Posterior cingulate gyrus (tissue), 11 donors: ENCODE measurements at regions not wholly inside any gene's neighbourhood (a gene's known extent, or its start where the extent isn't known, plus 50 kb on each side); places are given as distances from the start of the nearest gene placed in this dataset.

Experiments
- DNase-seq, 10 donors: peaks; one replicate each; pipeline versions ENCODE4 v3.0.0 to v3.0.0-alpha.2; 2020 to 2021; ENCODE audit warnings: mixed read lengths in 3 of 10
- intact Hi-C: fragments of 100-400 bp; cut with DNase I; formaldehyde crosslinking; loops from one replicate; pipeline ENCODE4 v1.15.1; 2023

- intact Hi-C loops: no loop called here
- DNase-seq: no peak
These were observed 419.6 kb upstream of the NPVF start for GRCh38 chr7:25647872-25648271.

GRCh38 chr7:25652366-25652765 lies 424.1 kb upstream of the NPVF start:
- DNase-seq: no peak
- intact Hi-C loops: no loop called here

- intact Hi-C loops: no loop called here
- no peak for DNase-seq
These were observed 425.1 kb upstream of the NPVF start for GRCh38 chr7:25653384-25653783.

GRCh38 chr7:25656071-25656470 lies 427.8 kb upstream of the NPVF start:
- DNase-seq: no peak
- intact Hi-C loops: no loop called here

- DNase-seq: no peak
- intact Hi-C loops: no loop called here
These were observed 428.3 kb upstream of the NPVF start for GRCh38 chr7:25656581-25657026.

- DNase-seq: no peak
- intact Hi-C loops: no loop called here
These were observed 430.1 kb upstream of the NPVF start for GRCh38 chr7:25658375-25658774.

GRCh38 chr7:25659841-25660240 lies 431.6 kb upstream of the NPVF start:
- intact Hi-C loops: no loop called here
- no peak for DNase-seq

- intact Hi-C loops: no loop called here
These were observed 434.8 kb upstream of the NPVF start for GRCh38 chr7:25662841-25663800.

GRCh38 chr7:25663877-25664276 lies 435.6 kb upstream of the NPVF start:
- intact Hi-C loops: no loop called here
- DNase-seq: no peak

More at GRCh38 chr7:25662841-25663800, 434.8 kb upstream of the NPVF start:
- no peak for DNase-seq

GRCh38 chr7:25664593-25664992 lies 436.3 kb upstream of the NPVF start:
- intact Hi-C loops: no loop called here
- DNase-seq: no peak

GRCh38 chr7:25665374-25665773 lies 437.1 kb upstream of the NPVF start:
- no peak for DNase-seq
- intact Hi-C loops: no loop called here

GRCh38 chr7:25665903-25666670 lies 437.8 kb upstream of the NPVF start:
- intact Hi-C loops: no loop called here
- no peak for DNase-seq

- intact Hi-C loops: no loop called here
- no peak for DNase-seq
These were observed 438.4 kb upstream of the NPVF start for GRCh38 chr7:25666671-25667060.

GRCh38 chr7:25669281-25669781 lies 441.0 kb upstream of the NPVF start:
- intact Hi-C loops: no loop called here
- DNase-seq: no peak

GRCh38 chr7:25669961-25670841 lies 441.9 kb upstream of the NPVF start:
- intact Hi-C loops: no loop called here
- DNase-seq: no peak

GRCh38 chr7:25671111-25671510 lies 442.8 kb upstream of the NPVF start:
- no peak for DNase-seq
- intact Hi-C loops: no loop called here

- intact Hi-C loops: no loop called here
These were observed 444.2 kb upstream of the NPVF start for GRCh38 chr7:25672496-25672895.

GRCh38 chr7:25675789-25676474 lies 447.6 kb upstream of the NPVF start:
- intact Hi-C loops: no loop called here
- no peak for DNase-seq

More at GRCh38 chr7:25672496-25672895, 444.2 kb upstream of the NPVF start:
- no peak for DNase-seq

GRCh38 chr7:25677595-25677994 lies 449.3 kb upstream of the NPVF start:
- intact Hi-C loops: no loop called here
- DNase-seq: no peak

- intact Hi-C loops: no loop called here
- DNase-seq: no peak
These were observed 449.9 kb upstream of the NPVF start for GRCh38 chr7:25678215-25678614.
